NCI-H146 treated with DMSO at 0.1 percent for 48 hours (cell line): ENCODE measurements at regions not wholly inside any gene's neighbourhood (a gene's known extent, or its start where the extent isn't known, plus 50 kb on each side); places are given as distances from the start of the nearest gene placed in this dataset.
"Not testable (repeated sequence)": the region's sequence is repeated elsewhere in the genome, so short reads cannot be mapped to it uniquely, and the experiment has no call there.

Experiments used
- DNase-seq: peaks from one replicate; lab custom pipeline; 2025; ENCODE audit not compliant: unreplicated experiment; lab: John Stamatoyannopoulos, UW

DNA sequence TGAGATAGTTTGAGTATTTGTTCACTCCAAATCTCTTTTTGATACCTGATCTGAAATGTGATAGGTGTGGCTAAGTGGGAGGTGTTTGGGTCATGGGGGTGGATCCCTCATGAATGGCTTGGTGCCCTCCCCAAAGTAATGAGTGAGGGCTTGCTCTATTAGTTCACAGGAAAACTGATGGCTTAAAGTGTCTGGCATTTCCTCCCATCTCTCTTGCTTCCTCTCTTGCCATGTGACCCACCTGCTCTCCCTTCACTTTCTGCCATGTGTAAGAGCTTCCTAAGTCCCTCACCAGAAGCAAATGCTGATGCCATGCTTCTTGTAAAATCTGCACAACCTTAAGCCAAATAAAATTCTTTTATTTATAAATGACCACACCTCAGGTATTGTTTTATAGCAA is 61.1 kb downstream of the MAD2L1 start:
- no peak for DNase-seq

DNA sequence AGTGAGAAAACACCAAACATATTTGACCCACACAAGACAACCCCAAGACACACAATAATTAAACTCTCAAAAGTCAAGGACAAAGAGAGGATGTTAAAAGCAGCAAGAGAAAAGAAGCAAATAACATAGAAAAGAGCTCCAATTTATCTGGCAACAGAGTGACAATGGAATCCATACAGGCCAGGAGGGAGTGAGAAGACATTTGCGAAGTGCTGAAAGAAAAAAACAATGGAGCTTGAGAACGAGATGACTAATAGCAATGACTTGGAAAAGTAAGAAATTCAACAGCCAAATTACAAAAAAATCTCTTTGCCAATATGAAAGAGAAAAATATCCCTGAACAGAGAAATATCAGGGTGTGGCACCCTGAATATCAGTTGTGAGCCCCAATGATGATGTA is 61.6 kb downstream of the MAD2L1 start:
- DNase-seq = no peak

DNA sequence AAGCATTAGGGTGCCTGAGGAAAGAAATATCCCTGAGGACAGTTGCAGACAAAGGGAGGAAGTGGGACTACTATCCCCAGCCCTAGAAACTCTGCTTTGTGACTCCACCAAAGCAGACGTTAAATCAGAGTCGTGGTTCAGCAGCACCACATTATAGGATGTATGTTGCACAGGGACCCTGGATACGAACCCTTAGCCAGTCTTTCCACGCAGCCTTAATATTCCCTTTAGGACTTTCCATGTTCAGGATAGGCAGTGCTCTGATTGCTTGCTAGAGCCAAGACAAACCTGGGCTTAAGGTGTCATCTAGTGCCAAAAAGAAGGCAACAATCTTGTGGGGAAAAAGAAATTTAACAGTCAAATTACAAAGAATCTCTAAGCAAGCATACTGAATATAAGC is 62.6 kb downstream of the MAD2L1 start:
- DNase-seq = no peak

GRCh38 chr4:120003193-120003592 is 63.5 kb downstream of the MAD2L1 start:
- no peak for DNase-seq

- DNase-seq = no peak
Measured at GRCh38 chr4:120001850-120002249, 64.8 kb downstream of the MAD2L1 start.

DNA sequence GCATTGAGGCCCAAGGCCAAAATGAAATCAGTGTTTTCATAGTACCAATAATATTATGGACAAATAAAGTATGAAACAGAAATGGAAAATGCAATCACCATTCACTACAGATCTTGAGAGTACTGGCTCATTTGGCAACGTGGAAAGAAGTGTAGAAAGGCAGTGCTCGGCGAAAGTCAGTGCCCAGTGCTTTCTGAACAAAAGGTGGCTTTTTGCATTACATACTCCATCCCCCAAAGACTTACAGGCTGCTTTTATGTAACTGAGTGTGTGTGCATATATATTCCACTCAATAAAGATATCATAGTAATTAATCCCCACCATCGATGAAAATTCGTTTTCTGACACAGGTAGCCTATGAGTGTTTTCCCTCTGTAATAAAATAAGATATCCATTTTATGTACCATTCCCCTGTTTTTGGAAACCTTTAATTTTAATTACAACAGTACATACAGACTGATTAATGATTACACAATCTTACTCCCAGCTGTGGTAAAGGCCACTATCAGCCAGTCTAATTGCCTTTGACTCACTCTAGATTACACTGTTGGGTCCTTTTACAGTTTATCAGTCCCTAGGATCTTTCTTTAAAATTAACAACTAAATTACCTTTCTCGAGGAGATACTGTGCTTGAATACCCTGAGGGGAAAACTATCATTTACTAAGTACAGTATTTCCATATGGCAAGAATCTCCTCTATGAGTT is 65.9 kb downstream of the MAD2L1 start:
- DNase-seq = peak; percentile 68

DNA sequence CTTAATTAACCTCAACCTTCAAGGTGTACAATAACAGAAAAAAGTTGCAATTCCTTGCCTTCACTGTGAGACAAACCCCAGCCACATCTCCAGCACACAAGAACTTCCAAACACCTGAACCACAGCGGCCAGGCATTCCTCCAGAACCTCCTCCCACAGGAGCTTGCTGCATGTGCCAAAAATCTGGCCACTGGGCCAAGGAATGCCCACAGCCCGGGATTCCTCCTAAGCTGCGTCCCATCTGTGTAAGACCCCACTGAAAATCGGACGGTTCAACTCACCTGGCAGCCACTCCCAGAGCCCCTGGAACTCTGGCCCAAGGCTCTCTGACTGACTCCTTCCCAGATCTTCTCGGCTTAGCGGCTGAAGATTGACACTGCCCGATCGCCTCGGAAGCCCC is 70.6 kb downstream of the MAD2L1 start:
- not testable (repeated sequence) for DNase-seq

DNA sequence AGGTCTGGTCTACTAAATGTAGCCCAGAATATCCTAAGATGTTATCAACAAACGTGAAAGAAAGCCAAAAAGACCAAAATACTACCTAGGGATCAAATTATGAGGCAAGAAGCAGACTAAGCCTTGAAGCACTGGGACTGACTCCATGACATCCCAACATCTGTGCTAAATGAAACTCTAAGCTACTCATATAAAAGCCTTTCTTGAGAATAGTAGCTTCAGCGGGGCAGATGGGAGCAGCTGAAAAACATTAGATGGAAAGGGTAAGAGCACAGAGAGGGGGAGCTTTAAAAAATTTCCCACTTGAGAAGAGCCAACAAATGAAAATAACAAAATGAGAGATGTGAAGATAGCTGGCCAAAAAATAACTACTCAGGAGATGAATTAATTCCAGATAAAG is 81.7 kb downstream of the MAD2L1 start:
- no peak for DNase-seq

DNA sequence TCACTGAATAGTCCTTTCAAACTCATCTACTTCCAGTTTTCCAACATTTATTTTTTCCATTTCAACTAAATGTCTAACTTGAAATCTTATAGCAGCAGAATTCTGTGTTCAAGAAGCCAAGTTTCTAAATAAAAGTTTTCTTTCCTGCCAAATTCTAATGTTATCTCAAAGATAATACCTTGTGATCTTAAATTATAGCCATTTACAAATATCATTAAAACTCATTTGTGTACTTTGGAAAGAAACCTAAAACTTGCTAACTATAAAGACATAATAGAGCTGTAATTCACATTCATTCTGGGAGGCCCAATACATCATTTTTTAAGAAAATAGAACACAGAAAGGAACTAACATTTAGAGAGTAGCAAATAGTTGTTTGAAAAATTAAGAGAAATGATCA is 83.9 kb downstream of the MAD2L1 start:
- DNase-seq = no peak

DNA sequence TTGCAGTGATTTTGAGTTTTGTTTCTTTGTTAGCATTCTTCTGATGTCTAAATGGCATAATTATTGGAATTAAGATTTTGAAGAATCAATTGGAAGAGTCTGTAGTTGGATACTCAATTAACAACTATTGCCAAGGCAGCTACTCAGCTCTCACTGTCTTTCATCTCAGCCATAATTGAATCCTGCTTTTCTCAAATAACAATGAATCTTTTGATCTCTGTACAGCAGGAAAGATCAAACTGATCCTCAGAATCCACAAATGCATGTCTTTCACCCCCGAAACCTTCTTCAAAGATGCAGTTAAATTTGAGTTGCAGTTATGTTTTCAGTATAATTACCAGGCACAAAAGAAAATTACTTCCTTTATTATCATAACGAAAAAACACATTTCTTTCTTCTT is 86.2 kb downstream of the MAD2L1 start:
- no peak for DNase-seq

DNA sequence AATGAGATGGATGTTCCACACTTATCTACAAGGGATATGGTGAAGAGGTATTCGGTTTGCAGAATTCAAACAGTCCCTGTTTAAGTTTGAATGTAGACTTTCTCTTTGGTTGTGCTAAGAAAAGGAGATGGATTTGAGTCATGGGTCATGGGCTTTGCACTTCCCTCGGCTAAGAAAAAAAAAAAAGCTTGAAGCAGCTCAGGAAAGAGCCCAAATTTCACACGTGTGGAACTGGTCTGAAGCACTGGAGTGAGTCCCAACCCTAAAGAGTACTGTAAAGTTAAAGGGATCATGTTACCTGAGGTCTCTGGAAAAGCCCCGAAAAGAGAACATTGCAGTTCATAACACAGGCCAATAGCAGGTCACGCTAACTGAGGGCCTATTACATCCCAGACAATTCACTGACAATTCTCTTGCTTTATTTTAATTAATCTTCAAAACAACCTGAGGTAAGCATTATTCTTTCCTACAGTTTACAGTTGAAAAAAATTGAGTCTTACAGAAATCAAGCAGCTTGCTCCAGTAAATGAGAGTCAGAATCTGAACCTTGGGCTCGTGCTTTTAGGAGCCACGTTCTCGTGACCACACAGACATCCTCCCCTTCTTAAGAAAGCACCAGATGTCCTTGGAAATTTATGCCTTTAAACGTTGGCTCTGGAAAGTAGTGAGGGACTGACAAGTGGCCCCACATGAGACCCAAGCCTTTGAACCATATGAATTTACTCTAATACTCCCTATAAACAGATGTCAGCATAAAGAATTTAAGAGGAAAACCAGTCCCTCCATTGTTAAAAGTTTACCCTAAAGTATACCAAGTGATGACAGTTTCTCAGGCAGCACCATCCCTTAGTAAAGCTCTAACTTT is 89.3 kb downstream of the MAD2L1 start:
- DNase-seq = no peak

DNA sequence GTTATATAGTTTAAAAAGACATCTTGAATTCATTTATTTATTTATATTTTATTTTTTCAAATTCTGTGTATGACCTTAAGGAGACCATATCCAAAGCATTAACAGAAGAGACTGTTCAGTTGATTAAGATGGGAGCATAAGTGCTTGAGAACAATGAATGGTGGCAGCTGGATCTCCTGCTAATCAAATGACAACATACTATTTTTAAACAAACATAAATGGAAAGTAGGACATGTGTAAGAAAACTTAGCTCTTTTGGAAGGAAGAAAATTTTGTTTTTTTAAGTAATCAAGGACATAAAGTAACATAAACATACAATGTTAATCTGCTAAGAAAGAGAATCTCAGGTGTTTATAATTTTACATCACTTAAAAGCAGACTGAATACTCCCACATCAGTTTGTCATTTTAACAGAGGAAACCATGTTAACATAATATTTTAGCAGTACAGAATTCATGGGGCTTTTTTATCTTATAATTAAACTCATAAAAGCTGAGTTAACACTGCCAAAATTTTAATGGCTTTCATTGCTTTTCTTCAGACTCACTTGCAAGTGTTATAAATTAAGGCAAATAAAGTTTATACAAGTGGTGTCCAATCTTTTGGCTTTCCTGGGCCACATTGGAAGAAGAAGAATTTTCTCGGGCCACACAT is 95.1 kb downstream of the MAD2L1 start:
- DNase-seq = no peak

GRCh38 chr4:119962631-119963030 is 104.0 kb downstream of the MAD2L1 start:
- no peak for DNase-seq

DNA sequence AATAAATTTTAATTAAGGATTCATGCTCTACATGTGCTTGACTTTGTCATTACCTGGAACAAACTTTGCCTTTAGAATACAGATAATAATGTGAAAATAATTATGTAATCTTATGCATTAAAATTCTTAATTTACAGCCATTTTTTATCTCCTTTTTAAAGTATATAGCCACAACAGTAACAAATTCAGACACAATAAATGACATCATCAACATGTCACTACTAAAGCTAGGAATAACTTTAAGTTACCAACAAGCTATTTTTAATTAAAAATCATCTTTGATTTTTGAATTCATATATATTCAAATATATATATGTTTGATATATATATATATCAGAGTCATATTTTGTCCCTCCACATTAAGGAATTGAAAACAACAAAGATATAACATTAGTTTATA is 107.7 kb downstream of the MAD2L1 start:
- DNase-seq = no peak

GRCh38 chr4:119955256-119955655 is 111.4 kb downstream of the MAD2L1 start:
- no peak for DNase-seq

DNA sequence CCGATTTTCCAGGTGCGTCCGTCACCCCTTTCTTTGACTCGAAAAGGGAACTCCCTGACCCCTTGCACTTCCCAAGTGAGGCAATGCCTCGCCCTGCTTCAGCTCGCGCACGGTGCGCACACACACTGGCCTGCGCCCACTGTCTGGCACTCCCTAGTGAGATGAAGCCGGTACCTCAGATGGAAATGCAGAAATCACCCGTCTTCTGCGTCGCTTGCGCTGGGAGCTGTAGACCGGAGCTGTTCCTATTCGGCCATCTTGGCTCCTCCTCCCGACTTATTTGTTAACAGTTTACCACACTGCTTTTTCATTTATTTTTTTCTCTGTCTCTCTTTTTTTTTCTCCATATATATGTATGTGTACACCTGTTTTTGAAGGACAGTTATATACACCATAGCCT is 112.2 kb downstream of the MAD2L1 start:
- not testable (repeated sequence) for DNase-seq

- DNase-seq = no peak
Measured at GRCh38 chr4:119946359-119946758, 120.3 kb downstream of the MAD2L1 start.

GRCh38 chr4:119942806-119943205 is 123.8 kb downstream of the MAD2L1 start:
- DNase-seq = no peak

- no peak for DNase-seq
Measured at GRCh38 chr4:119940557-119940956, 126.1 kb downstream of the MAD2L1 start.

- no peak for DNase-seq
Measured at GRCh38 chr4:119939071-119939995, 127.3 kb downstream of the MAD2L1 start.

DNA sequence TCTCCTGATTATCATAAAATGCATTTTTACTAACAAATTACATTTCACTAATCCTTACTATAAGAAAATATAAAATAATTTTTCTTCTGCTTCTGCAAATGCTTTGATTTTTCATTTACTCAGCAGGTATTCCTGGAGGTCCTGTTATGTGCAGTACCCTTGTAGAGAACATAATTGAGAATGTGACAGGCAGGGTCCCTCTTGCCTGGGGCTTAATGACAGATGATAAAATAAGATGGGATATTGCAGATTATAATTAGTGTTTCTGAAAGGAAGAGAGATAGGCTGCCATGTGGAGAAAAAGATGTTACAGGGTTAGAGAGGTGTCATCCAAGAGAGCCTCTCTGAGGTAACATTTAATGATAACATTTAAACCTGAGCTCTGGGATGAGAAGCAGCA is 128.9 kb downstream of the MAD2L1 start:
- DNase-seq = no peak
